GM12872 (cell line): ENCODE measurements at regions not wholly inside any gene's neighbourhood (a gene's known extent, or its start where the extent isn't known, plus 50 kb on each side); places are given as distances from the start of the nearest gene placed in this dataset.

ENCODE experiments used
- CTCF ChIP-seq: IDR thresholded peaks from 3 replicates; pipeline ENCODE4 v1.5.1; 2011; ENCODE audit warnings: low read depth, mild to moderate bottlenecking, low read length, moderate library complexity; ENCODE audit not compliant: insufficient read depth

- no peak for TF ChIP-seq CTCF
These were observed 75.1 kb upstream of the EPCAM start for GRCh38 chr2:47293976-47294375.

- TF ChIP-seq CTCF: no peak
These were observed 80.2 kb upstream of the EPCAM start for GRCh38 chr2:47288864-47289263.

GRCh38 chr2:47283659-47284058 lies 85.5 kb upstream of the EPCAM start:
- no peak for TF ChIP-seq CTCF

DNA sequence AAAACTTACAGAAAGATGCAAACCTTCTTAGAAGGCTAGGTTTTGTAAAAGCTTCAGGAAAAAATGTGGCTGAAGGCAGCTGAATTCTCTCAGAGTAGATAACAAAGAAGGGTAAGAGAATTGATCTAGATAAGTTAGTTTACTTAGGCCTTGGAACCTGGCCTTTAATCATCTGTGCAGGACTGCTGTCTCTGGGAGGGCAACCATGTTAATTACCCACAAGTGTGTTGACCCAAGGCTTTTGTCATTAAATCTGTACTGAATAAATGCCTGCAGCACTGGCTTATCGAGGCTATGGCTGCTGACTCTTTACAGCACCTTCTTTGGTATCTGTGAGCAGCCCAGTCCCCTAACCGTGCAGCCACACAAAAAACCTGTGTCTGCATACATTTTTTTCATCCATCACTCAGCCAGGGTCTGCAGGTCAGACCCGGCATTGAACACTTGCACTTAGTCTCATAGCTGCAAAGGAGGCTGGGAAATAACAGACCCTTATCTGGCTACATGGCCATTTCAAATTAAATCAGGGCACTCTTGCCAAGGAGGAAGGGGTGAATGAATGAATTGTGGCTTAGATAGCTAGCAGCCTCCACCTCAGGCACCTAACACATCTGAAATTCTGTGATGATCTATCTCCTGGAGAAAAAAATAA lies 86.4 kb upstream of the EPCAM start:
- no peak for TF ChIP-seq CTCF

DNA sequence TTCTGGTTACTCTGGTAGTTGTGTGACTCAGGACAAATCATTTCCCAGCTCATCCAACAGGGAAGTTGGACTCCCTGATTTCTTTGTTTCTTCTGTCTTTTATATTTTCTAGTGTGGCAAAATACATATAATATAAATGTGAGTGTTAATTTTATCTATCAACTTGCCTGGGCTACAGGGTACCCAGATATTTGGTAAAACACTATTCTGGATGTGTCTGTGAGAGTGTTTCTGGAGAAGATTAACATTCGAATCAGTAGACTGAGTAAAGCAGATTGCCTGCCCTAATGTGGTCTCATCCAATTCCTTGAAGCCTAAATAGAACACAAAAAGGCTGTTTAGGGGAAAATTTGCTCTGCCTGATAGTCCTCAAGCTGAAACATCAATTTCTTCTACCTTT lies 91.1 kb upstream of the EPCAM start:
- TF ChIP-seq CTCF: no peak

- no peak for TF ChIP-seq CTCF
These were observed 91.9 kb upstream of the EPCAM start for GRCh38 chr2:47277187-47277586.

GRCh38 chr2:47276061-47276460 lies 93.0 kb upstream of the EPCAM start:
- no peak for TF ChIP-seq CTCF
